GM12878 (cell line): ENCODE measurements at regions not wholly inside any gene's neighbourhood (a gene's known extent, or its start where the extent isn't known, plus 50 kb on each side); places are given as distances from the start of the nearest gene placed in this dataset.

Source experiments
- ATAC-seq: fragments of 200-7000 bp; cut with Tn5 transposase; 3 replicates; pipeline ENCODE4 v1.9.1; 2020; ENCODE audit warnings: mild to moderate bottlenecking, moderate library complexity
- BruUV-seq: library from RNA; stranded (reverse); fragments of 400-500 nt; replicated peaks from 2 replicates; lab custom pipeline; 2021; lab: Mats Ljungman, UMichigan
- CTCF ChIA-PET: fragments of 300-600 bp; sonication (Branson Sonifier 250); formaldehyde crosslinking; extraction: SDS; loops from one replicate; lab custom pipeline; 2021; ENCODE audit warnings: inconsistent platforms; lab: Yijun Ruan, JAX
- POLR2A ChIA-PET: fragments of 350-600 bp; formaldehyde crosslinking; extraction: SDS; loops from one replicate; lab custom pipeline; 2021; ENCODE audit warnings: inconsistent platforms; lab: Charles Lee
- RAD21 ChIA-PET: fragments of 300-600 bp; sonication (Branson Sonifier 250); formaldehyde crosslinking; loops from one replicate; lab custom pipeline; 2023; ENCODE audit warnings: antibody characterized with exemption; ENCODE audit not compliant: unreplicated experiment; lab: Charles Lee
- SMC1A ChIA-PET: fragments of 300-600 bp; sonication (Branson Sonifier 250); formaldehyde crosslinking; loops from one replicate; lab custom pipeline; 2023; ENCODE audit not compliant: unreplicated experiment, uncharacterized antibody; lab: Charles Lee
- DNase-seq: peaks from one replicate; pipeline ENCODE4 v3.0.0-alpha.2; 2011; ENCODE audit warnings: low read depth, low spot score
- FAIRE-seq: peaks from 3 replicates; lab custom pipeline; 2011; peaks lifted over from hg19 to GRCh38; lab: Jason Lieb, UNC
- H2AFZ ChIP-seq: 2 replicates; pipeline ENCODE4 v1.6.0; 2011; ENCODE audit warnings: low read depth, low read length, control low read depth; ENCODE audit not compliant: control insufficient read depth
- H3K27ac ChIP-seq: 2 replicates; pipeline ENCODE4 v1.5.1; 2011; ENCODE audit warnings: control low read depth; ENCODE audit not compliant: control insufficient read depth, insufficient read depth
- H3K27me3 ChIP-seq, 2 experiments: replicated peaks in 1 of 2; 2 replicates each; pipeline versions ENCODE4 v1.6.0 to v1.6.1; 2011; ENCODE audit warnings: low read length in 1 of 2; ENCODE audit not compliant: control insufficient read depth in 2 of 2, insufficient read depth in 2 of 2
- H3K36me3 ChIP-seq, 2 experiments: 2 replicates each; pipeline ENCODE4 v1.5.1; 2011; ENCODE audit warnings: low read length in 1 of 2; ENCODE audit not compliant: control insufficient read depth in 2 of 2, insufficient read depth in 2 of 2
- H3K4me1 ChIP-seq: 2 replicates; pipeline ENCODE4 v1.6.1; 2011; ENCODE audit warnings: mild to moderate bottlenecking, low read length, moderate library complexity, mixed read lengths; ENCODE audit not compliant: control insufficient read depth, insufficient read depth
- H3K4me2 ChIP-seq: 2 replicates; pipeline ENCODE4 v1.6.0; 2011; ENCODE audit warnings: control low read depth; ENCODE audit not compliant: control insufficient read depth, insufficient read depth
- H3K4me3 ChIP-seq: fragments of 200-600 bp; sonication (generic); 2 replicates; pipeline ENCODE4 v1.5.1; 2016
- H3K79me2 ChIP-seq: 2 replicates; pipeline ENCODE4 v1.6.0; 2011; ENCODE audit warnings: low read length; ENCODE audit not compliant: control insufficient read depth, insufficient read depth
- H3K9ac ChIP-seq: 2 replicates; pipeline ENCODE4 v1.8.0; 2011; ENCODE audit warnings: low read length, control low read depth, mixed read lengths; ENCODE audit not compliant: control insufficient read depth, insufficient read depth
- H3K9me3 ChIP-seq: replicated peaks from 3 replicates; pipeline ENCODE4 v1.5.1; 2011; ENCODE audit warnings: mild to moderate bottlenecking, low read length; ENCODE audit not compliant: control insufficient read depth, insufficient read depth
- H4K20me1 ChIP-seq: 2 replicates; pipeline ENCODE4 v1.6.0; 2011; ENCODE audit not compliant: control insufficient read depth, insufficient read depth
- EZH2 ChIP-seq: IDR thresholded peaks from 2 replicates; pipeline ENCODE4 v1.6.1; 2012; ENCODE audit warnings: low read depth, mild to moderate bottlenecking, control low read depth, inconsistent platforms, low read length, borderline replicate concordance; ENCODE audit not compliant: control insufficient read depth
- KAT2A ChIP-seq: conservative IDR thresholded peaks from 2 replicates; pipeline ENCODE4 v1.6.1; 2011; ENCODE audit warnings: low read depth, low read length; ENCODE audit not compliant: control insufficient read depth
- MLLT1 ChIP-seq: fragments of 450-650 bp; IDR thresholded peaks from 2 replicates; pipeline ENCODE4 v1.6.1; 2016; ENCODE audit warnings: mild to moderate bottlenecking
- NFXL1 ChIP-seq: fragments of 450-650 bp; IDR thresholded peaks from 2 replicates; pipeline ENCODE4 v1.6.1; 2017; ENCODE audit warnings: antibody characterized with exemption, mild to moderate bottlenecking, borderline replicate concordance
- NFYA ChIP-seq: IDR thresholded peaks from 2 replicates; pipeline ENCODE4 v1.6.1; 2011; ENCODE audit warnings: low read depth, mild to moderate bottlenecking, low read length, improper control_type of control experiment, borderline replicate concordance
- POU2F2 ChIP-seq: IDR thresholded peaks from 3 replicates; pipeline ENCODE4 v1.6.1; 2011; ENCODE audit warnings: low read depth, mild to moderate bottlenecking, low read length, borderline replicate concordance
- RCOR1 ChIP-seq: conservative IDR thresholded peaks from 2 replicates; pipeline ENCODE4 v1.6.1; 2012; ENCODE audit warnings: low read depth, low read length, improper control_type of control experiment
- SUZ12 ChIP-seq: fragments of 200-600 bp; sonication (generic); IDR thresholded peaks from one replicate; pipeline ENCODE4 v1.6.1; 2018; ENCODE audit warnings: antibody characterized with exemption, mild to moderate bottlenecking; ENCODE audit not compliant: unreplicated experiment
- TCF12 ChIP-seq: IDR thresholded peaks from 2 replicates; pipeline ENCODE4 v1.6.1; 2011; ENCODE audit warnings: low read depth, mild to moderate bottlenecking, low read length
- WRNIP1 ChIP-seq: IDR thresholded peaks from 2 replicates; pipeline ENCODE4 v1.6.1; 2011; ENCODE audit warnings: low read depth, low read length, improper control_type of control experiment, borderline replicate concordance
- WGBS: methylation state at CpG from one replicate; pipeline ENCODE4 v1.1.6; 2016; ENCODE audit warnings: low lambda C conversion rate; ENCODE audit not compliant: insufficient replicate concordance, insufficient coverage; ENCODE audit errors: missing lambda C conversion rate; 5-methylcytosine and 5-hydroxymethylcytosine counted together
- in situ Hi-C: fragments of 300-500 bp; cut with MboI; formaldehyde crosslinking; loops from 9 replicates; pipeline ENCODE4 v1.14.3; 2018; ENCODE audit warnings: mixed read lengths
- intact Hi-C: fragments of 100-400 bp; cut with micrococcal nuclease; formaldehyde crosslinking; loops from one replicate; pipeline ENCODE4 v1.14.2; 2022; ENCODE audit not compliant: unreplicated experiment
- TF ChIP-seq, protein P1 (sequence below): IDR thresholded peaks from 2 replicates; pipeline ENCODE4 v1.6.1; 2011; ENCODE audit warnings: borderline replicate concordance, low read depth, mild to moderate bottlenecking, moderate library complexity, mixed read lengths, low read length; ENCODE audit not compliant: insufficient read depth; ENCODE audit errors: extremely low read length
- TF ChIP-seq, protein P2 (sequence below): IDR thresholded peaks from 2 replicates; pipeline ENCODE4 v1.6.1; 2011; ENCODE audit warnings: borderline replicate concordance, low read depth, mild to moderate bottlenecking, moderate library complexity, low read length; ENCODE audit not compliant: insufficient read depth, poor library complexity, severe bottlenecking
- TF ChIP-seq, protein P3 (sequence below): IDR thresholded peaks from 2 replicates; pipeline ENCODE4 v1.6.1; 2012; ENCODE audit warnings: low read depth, low read length, improper control_type of control experiment

GRCh38 chr14:71180397-71180796 is 273.1 kb downstream of the PCNX1 start:
- Histone ChIP-seq H3K27me3 (no peaks in the 10 kb centered on the region; a peak in 1 of 4 replicates), H3K9me3 (no peaks in the 10 kb centered on the region), H3K27ac (no peak overlapping the region), H3K4me2 (no peak overlapping the region), H3K4me1 (no peaks in the 10 kb centered on the region), H3K36me3 (no peaks in the 10 kb centered on the region), H4K20me1 (no peaks in the 10 kb centered on the region), H3K9ac (no peak overlapping the region), H3K79me2 (no peaks in the 10 kb centered on the region), H3K4me3 (no peak overlapping the region), H2AFZ (no peak overlapping the region)
- in situ Hi-C loops (no loop called here), intact Hi-C loops (no loop called here)
- CTCF ChIA-PET: interaction anchor here (0.6 kb wide), 1 partner anchor 16 kb away, joined by 3 read pairs; no protein-coding TSS in a partner anchor
- 26% methylated on average over 5 of the region's 5 CpGs for WGBS
- POLR2A ChIA-PET: no interaction called here
- TF ChIP-seq RCOR1 (no peak), NFXL1 (no peak), NFYA (no peak), KAT2A (no peak), TCF12 (no peak), POU2F2 (no peak), MLLT1 (no peak), WRNIP1 (no peak), SUZ12 (no peak), EZH2 (no peak)
- TF ChIP-seq, protein P1, sequence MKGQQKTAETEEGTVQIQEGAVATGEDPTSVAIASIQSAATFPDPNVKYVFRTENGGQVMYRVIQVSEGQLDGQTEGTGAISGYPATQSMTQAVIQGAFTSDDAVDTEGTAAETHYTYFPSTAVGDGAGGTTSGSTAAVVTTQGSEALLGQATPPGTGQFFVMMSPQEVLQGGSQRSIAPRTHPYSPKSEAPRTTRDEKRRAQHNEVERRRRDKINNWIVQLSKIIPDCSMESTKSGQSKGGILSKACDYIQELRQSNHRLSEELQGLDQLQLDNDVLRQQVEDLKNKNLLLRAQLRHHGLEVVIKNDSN: no peak
- TF ChIP-seq, protein P2, sequence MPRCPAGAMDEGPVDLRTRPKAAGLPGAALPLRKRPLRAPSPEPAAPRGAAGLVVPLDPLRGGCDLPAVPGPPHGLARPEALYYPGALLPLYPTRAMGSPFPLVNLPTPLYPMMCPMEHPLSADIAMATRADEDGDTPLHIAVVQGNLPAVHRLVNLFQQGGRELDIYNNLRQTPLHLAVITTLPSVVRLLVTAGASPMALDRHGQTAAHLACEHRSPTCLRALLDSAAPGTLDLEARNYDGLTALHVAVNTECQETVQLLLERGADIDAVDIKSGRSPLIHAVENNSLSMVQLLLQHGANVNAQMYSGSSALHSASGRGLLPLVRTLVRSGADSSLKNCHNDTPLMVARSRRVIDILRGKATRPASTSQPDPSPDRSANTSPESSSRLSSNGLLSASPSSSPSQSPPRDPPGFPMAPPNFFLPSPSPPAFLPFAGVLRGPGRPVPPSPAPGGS: no peak
- TF ChIP-seq, protein P3, sequence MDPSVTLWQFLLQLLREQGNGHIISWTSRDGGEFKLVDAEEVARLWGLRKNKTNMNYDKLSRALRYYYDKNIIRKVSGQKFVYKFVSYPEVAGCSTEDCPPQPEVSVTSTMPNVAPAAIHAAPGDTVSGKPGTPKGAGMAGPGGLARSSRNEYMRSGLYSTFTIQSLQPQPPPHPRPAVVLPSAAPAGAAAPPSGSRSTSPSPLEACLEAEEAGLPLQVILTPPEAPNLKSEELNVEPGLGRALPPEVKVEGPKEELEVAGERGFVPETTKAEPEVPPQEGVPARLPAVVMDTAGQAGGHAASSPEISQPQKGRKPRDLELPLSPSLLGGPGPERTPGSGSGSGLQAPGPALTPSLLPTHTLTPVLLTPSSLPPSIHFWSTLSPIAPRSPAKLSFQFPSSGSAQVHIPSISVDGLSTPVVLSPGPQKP: no peak
- SMC1A ChIA-PET: no interaction called here
- FAIRE-seq (no peak), DNase-seq (no peak), ATAC-seq (no peak)
- BruUV-seq: no TSS peak
- RAD21 ChIA-PET: no interaction called here
